ENCODE measurements at regions not wholly inside any gene's neighbourhood (a gene's known extent, or its start where the extent isn't known, plus 50 kb on each side); places are given as distances from the start of the nearest gene placed in this dataset.

GRCh38 chr6:163816441-163816840, 401.9 kb downstream of the QKI start:
- Histone ChIP-seq H3K4me1 (no peaks in the 10 kb centered on the region), H3K4me3 (no peak overlapping the region), H3K27ac (no peak overlapping the region), H3K9me3 (no peaks in the 10 kb centered on the region), H3K36me3 (no peaks in the 10 kb centered on the region), H3K27me3 (no peaks in the 10 kb centered on the region)
- no peak for DNase-seq (ENCODE audit: low spot score in 2 of 2)
- WGBS = 78% methylated on average over 2 of the region's 2 CpGs
- TF ChIP-seq CTCF (IDR thresholded peaks at IDR 0.05) = no peak
- TF ChIP-seq EP300 (IDR thresholded peaks at IDR 0.05) = no peak
- TF ChIP-seq POLR2AphosphoS5 (IDR thresholded peaks at IDR 0.05) = no peak
- no peak for TF ChIP-seq POLR2A (IDR thresholded peaks at IDR 0.05)

GRCh38 chr6:163815796-163816195, 401.3 kb downstream of the QKI start:
- WGBS = 93% methylated on average over 2 of the region's 2 CpGs
- H3K4me1 ChIP-seq = no peaks in the 10 kb centered on the region
- TF ChIP-seq POLR2AphosphoS5 (IDR thresholded peaks at IDR 0.05) (no peak), EP300 (IDR thresholded peaks at IDR 0.05) (no peak), CTCF (IDR thresholded peaks at IDR 0.05) (no peak), POLR2A (IDR thresholded peaks at IDR 0.05) (no peak)
- no peaks in the 10 kb centered on the region for H3K9me3 ChIP-seq
- no peaks in the 10 kb centered on the region for H3K27me3 ChIP-seq
- H3K36me3 ChIP-seq = no peaks in the 10 kb centered on the region
- no peak for DNase-seq (ENCODE audit: low spot score in 2 of 2)
- no peak overlapping the region for H3K27ac ChIP-seq
- H3K4me3 ChIP-seq = no peak overlapping the region

GRCh38 chr6:163814494-163815364, 400.2 kb downstream of the QKI start:
- Histone ChIP-seq H3K4me1 (no peaks in the 10 kb centered on the region), H3K27ac (no peak overlapping the region), H3K27me3 (no peaks in the 10 kb centered on the region), H3K36me3 (no peaks in the 10 kb centered on the region), H3K4me3 (no peak overlapping the region), H3K9me3 (no peaks in the 10 kb centered on the region)
- no peak for TF ChIP-seq POLR2AphosphoS5 (IDR thresholded peaks at IDR 0.05)
- no peak for TF ChIP-seq EP300 (IDR thresholded peaks at IDR 0.05)
- TF ChIP-seq POLR2A (IDR thresholded peaks at IDR 0.05) = no peak
- TF ChIP-seq CTCF (IDR thresholded peaks at IDR 0.05) = no peak
- peak in 1 of 2 donors; percentile 74 for DNase-seq (ENCODE audit: low spot score in 2 of 2)
- 66% methylated on average over 17 of the region's 17 CpGs for WGBS

- no peak overlapping the region for H3K4me3 ChIP-seq
- H3K4me1 ChIP-seq = no peaks in the 10 kb centered on the region
- WGBS = 69% methylated on average over 3 of the region's 3 CpGs
- no peaks in the 10 kb centered on the region for H3K27me3 ChIP-seq
- no peaks in the 10 kb centered on the region for H3K9me3 ChIP-seq
- DNase-seq (ENCODE audit: low spot score in 2 of 2) = no peak
- H3K27ac ChIP-seq = no peak overlapping the region
- H3K36me3 ChIP-seq = no peaks in the 10 kb centered on the region
- no peak for TF ChIP-seq EP300 (IDR thresholded peaks at IDR 0.05)
- TF ChIP-seq POLR2AphosphoS5 (IDR thresholded peaks at IDR 0.05) = no peak
- TF ChIP-seq CTCF (IDR thresholded peaks at IDR 0.05) = no peak
- TF ChIP-seq POLR2A (IDR thresholded peaks at IDR 0.05) = no peak
These were observed 399.5 kb downstream of the QKI start for GRCh38 chr6:163813979-163814493.

GRCh38 chr6:163811317-163811716, 396.8 kb downstream of the QKI start:
- H3K36me3 ChIP-seq = no peaks in the 10 kb centered on the region
- no peak overlapping the region for H3K27ac ChIP-seq
- H3K27me3 ChIP-seq = no peaks in the 10 kb centered on the region
- no peak for TF ChIP-seq POLR2A (IDR thresholded peaks at IDR 0.05)
- no peak for TF ChIP-seq POLR2AphosphoS5 (IDR thresholded peaks at IDR 0.05)
- TF ChIP-seq EP300 (IDR thresholded peaks at IDR 0.05) = no peak
- TF ChIP-seq CTCF (IDR thresholded peaks at IDR 0.05) = no peak
- 87% methylated on average over 1 of the region's 1 CpG for WGBS
- no peaks in the 10 kb centered on the region for H3K9me3 ChIP-seq
- H3K4me3 ChIP-seq = no peak overlapping the region
- no peak for DNase-seq (ENCODE audit: low spot score in 2 of 2)
- no peaks in the 10 kb centered on the region for H3K4me1 ChIP-seq
